LoVo (cell line): ENCODE measurements at regions not wholly inside any gene's neighbourhood (a gene's known extent, or its start where the extent isn't known, plus 50 kb on each side); places are given as distances from the start of the nearest gene placed in this dataset.
"Not testable (repeated sequence)": the region's sequence is repeated elsewhere in the genome, so short reads cannot be mapped to it uniquely, and the experiment has no call there.

Experiments used
- DNase-seq: peaks from one replicate; pipeline ENCODE4 v3.0.0-alpha.2; 2016; ENCODE audit warnings: low spot score

- no peak for DNase-seq
Measured at GRCh38 chr5:13045897-13046551, 898.5 kb downstream of the DNAH5 start.

GRCh38 chr5:13034061-13034460 lies 910.4 kb downstream of the DNAH5 start:
- no peak for DNase-seq

GRCh38 chr5:13029211-13029610 lies 915.3 kb downstream of the DNAH5 start:
- DNase-seq: no peak

- DNase-seq: no peak
Measured at GRCh38 chr5:13027874-13028273, 916.6 kb downstream of the DNAH5 start.

- DNase-seq: no peak
Measured at GRCh38 chr5:13019729-13020128, 924.8 kb downstream of the DNAH5 start.

- no peak for DNase-seq
Measured at GRCh38 chr5:13003457-13003856, 941.0 kb downstream of the DNAH5 start.

- DNase-seq: no peak
Measured at GRCh38 chr5:12999667-13000066, 944.8 kb downstream of the DNAH5 start.

GRCh38 chr5:12985142-12985541 lies 959.3 kb downstream of the DNAH5 start:
- no peak for DNase-seq

GRCh38 chr5:12974856-12975255 lies 969.6 kb downstream of the DNAH5 start:
- no peak for DNase-seq

- DNase-seq: no peak
Measured at GRCh38 chr5:12965804-12966203, 978.7 kb downstream of the DNAH5 start.

GRCh38 chr5:12959713-12960112 lies 984.8 kb downstream of the DNAH5 start:
- no peak for DNase-seq

GRCh38 chr5:12952409-12952808 lies 992.1 kb downstream of the DNAH5 start:
- DNase-seq: no peak

- no peak for DNase-seq
Measured at GRCh38 chr5:12951846-12952245, 992.6 kb downstream of the DNAH5 start.

GRCh38 chr5:12947379-12947778 lies 997.1 kb downstream of the DNAH5 start:
- no peak for DNase-seq

GRCh38 chr5:12945477-12945876 lies 999.0 kb downstream of the DNAH5 start:
- not testable (repeated sequence) for DNase-seq

- DNase-seq: no peak
Measured at GRCh38 chr5:12936221-12936620, 1008.3 kb downstream of the DNAH5 start.

- peak; percentile 17 for DNase-seq
Measured at GRCh38 chr5:12934722-12935121, 1009.8 kb downstream of the DNAH5 start.

- DNase-seq: no peak
Measured at GRCh38 chr5:12920527-12920926, 1016.3 kb upstream of the CTNND2 start.

- DNase-seq: no peak
Measured at GRCh38 chr5:12911156-12911555, 1006.9 kb upstream of the CTNND2 start.

GRCh38 chr5:12910641-12911040 lies 1006.4 kb upstream of the CTNND2 start:
- DNase-seq: no peak

- no peak for DNase-seq
Measured at GRCh38 chr5:12902611-12903010, 998.4 kb upstream of the CTNND2 start.

- no peak for DNase-seq
Measured at GRCh38 chr5:12901696-12902095, 997.5 kb upstream of the CTNND2 start.

- DNase-seq: no peak
Measured at GRCh38 chr5:12896086-12896485, 991.8 kb upstream of the CTNND2 start.

GRCh38 chr5:12885018-12885417 lies 980.8 kb upstream of the CTNND2 start:
- DNase-seq: no peak

GRCh38 chr5:12883395-12883794 lies 979.1 kb upstream of the CTNND2 start:
- no peak for DNase-seq
